ENCODE measurements at regions not wholly inside any gene's neighbourhood (a gene's known extent, or its start where the extent isn't known, plus 50 kb on each side); places are given as distances from the start of the nearest gene placed in this dataset.
"Not testable (repeated sequence)": the region's sequence is repeated elsewhere in the genome, so short reads cannot be mapped to it uniquely, and the experiment has no call there.

- Mint-ChIP-seq H3K27me3 (peaks cover 6 to 8% of the 10 kb centered on the region in 2 donors), H3K27ac (no peak overlapping the region), H3K4me3 (no peak overlapping the region), H3K4me1 (ENCODE audit: low read depth in 2 of 2) (no peaks in the 10 kb centered on the region), H3K36me3 (no peaks in the 10 kb centered on the region), H3K9me3 (no peaks in the 10 kb centered on the region)
- ATAC-seq: no peak
- no peak for DNase-seq (ENCODE audit: low spot score)
These were observed 60.2 kb downstream of the GLUL start for GRCh38 chr1:182331387-182331786.

- no peaks in the 10 kb centered on the region for H3K4me1 Mint-ChIP-seq (ENCODE audit: low read depth in 2 of 2)
- H3K27ac Mint-ChIP-seq: no peak overlapping the region
- H3K4me3 Mint-ChIP-seq: no peak overlapping the region
- H3K27me3 Mint-ChIP-seq: peaks cover 3 to 6% of the 10 kb centered on the region in 2 donors
- no peaks in the 10 kb centered on the region for H3K36me3 Mint-ChIP-seq
- no peak for DNase-seq (ENCODE audit: low spot score)
- no peak for ATAC-seq
- no peaks in the 10 kb centered on the region for H3K9me3 Mint-ChIP-seq
These were observed 61.3 kb downstream of the GLUL start for GRCh38 chr1:182330303-182330702.

- Mint-ChIP-seq H3K4me1 (ENCODE audit: low read depth in 2 of 2) (no peaks in the 10 kb centered on the region), H3K27ac (no peak overlapping the region), H3K4me3 (no peak overlapping the region), H3K36me3 (no peaks in the 10 kb centered on the region), H3K9me3 (no peaks in the 10 kb centered on the region), H3K27me3 (peaks cover 0 to under 1% of the 10 kb centered on the region in 2 donors)
- ATAC-seq: no peak
- no peak for DNase-seq (ENCODE audit: low spot score)
These were observed 62.1 kb downstream of the GLUL start for GRCh38 chr1:182329471-182329870.

GRCh38 chr1:182328591-182328990 lies 63.0 kb downstream of the GLUL start:
- H3K27ac Mint-ChIP-seq: no peak overlapping the region
- no peaks in the 10 kb centered on the region for H3K9me3 Mint-ChIP-seq
- no peaks in the 10 kb centered on the region for H3K27me3 Mint-ChIP-seq
- no peaks in the 10 kb centered on the region for H3K4me1 Mint-ChIP-seq (ENCODE audit: low read depth in 2 of 2)
- no peak overlapping the region for H3K4me3 Mint-ChIP-seq
- DNase-seq (ENCODE audit: low spot score) (no peak), ATAC-seq (no peak)
- H3K36me3 Mint-ChIP-seq: no peaks in the 10 kb centered on the region

GRCh38 chr1:182325339-182325738 lies 66.3 kb downstream of the GLUL start:
- no peaks in the 10 kb centered on the region for H3K36me3 Mint-ChIP-seq

GRCh38 chr1:182321532-182321931 lies 70.1 kb downstream of the GLUL start:
- H3K36me3 Mint-ChIP-seq, H3K9me3 Mint-ChIP-seq: not testable (repeated sequence)

More at GRCh38 chr1:182325339-182325738, 66.3 kb downstream of the GLUL start:
- H3K27me3 Mint-ChIP-seq: no peaks in the 10 kb centered on the region
- no peak overlapping the region for H3K27ac Mint-ChIP-seq
- DNase-seq (ENCODE audit: low spot score) (no peak), ATAC-seq (no peak)
- H3K9me3 Mint-ChIP-seq: no peaks in the 10 kb centered on the region
- H3K4me3 Mint-ChIP-seq: no peak overlapping the region
- H3K4me1 Mint-ChIP-seq (ENCODE audit: low read depth in 2 of 2): no peaks in the 10 kb centered on the region

GRCh38 chr1:182317611-182318161 lies 73.9 kb downstream of the GLUL start:
- H3K27me3 Mint-ChIP-seq: peaks cover 3 to 10% of the 10 kb centered on the region in 2 donors
- H3K4me3 Mint-ChIP-seq: no peak overlapping the region
- H3K36me3 Mint-ChIP-seq: no peaks in the 10 kb centered on the region
- no peaks in the 10 kb centered on the region for H3K9me3 Mint-ChIP-seq
- no peak overlapping the region for H3K27ac Mint-ChIP-seq
- ATAC-seq (no peak), DNase-seq (ENCODE audit: low spot score) (no peak)
- H3K4me1 Mint-ChIP-seq (ENCODE audit: low read depth in 2 of 2): no peaks in the 10 kb centered on the region

More at GRCh38 chr1:182321532-182321931, 70.1 kb downstream of the GLUL start:
- not testable (repeated sequence) for H3K4me1 Mint-ChIP-seq (ENCODE audit: low read depth in 2 of 2); ATAC-seq; DNase-seq (ENCODE audit: low spot score); H3K27ac Mint-ChIP-seq; H3K27me3 Mint-ChIP-seq; H3K4me3 Mint-ChIP-seq

- H3K4me3 Mint-ChIP-seq; H3K27ac Mint-ChIP-seq; H3K4me1 Mint-ChIP-seq (ENCODE audit: low read depth in 2 of 2); ATAC-seq; H3K36me3 Mint-ChIP-seq; H3K9me3 Mint-ChIP-seq; DNase-seq (ENCODE audit: low spot score): not testable (repeated sequence)
- H3K27me3 Mint-ChIP-seq: peaks cover 7 to 15% of the 10 kb centered on the region in 2 donors
These were observed 75.1 kb downstream of the GLUL start for GRCh38 chr1:182316454-182316853.

- no peaks in the 10 kb centered on the region for H3K36me3 Mint-ChIP-seq
These were observed 76.4 kb downstream of the GLUL start for GRCh38 chr1:182315167-182315556.

GRCh38 chr1:182309631-182310351 lies 81.8 kb downstream of the GLUL start:
- no peaks in the 10 kb centered on the region for H3K4me1 Mint-ChIP-seq (ENCODE audit: low read depth in 2 of 2)
- peak in 1 of 2 donors; percentile 32 for ATAC-seq
- no peaks in the 10 kb centered on the region for H3K9me3 Mint-ChIP-seq

More at GRCh38 chr1:182315167-182315556, 76.4 kb downstream of the GLUL start:
- Mint-ChIP-seq H3K27me3 (peaks cover 7 to 15% of the 10 kb centered on the region in 2 donors), H3K4me1 (ENCODE audit: low read depth in 2 of 2) (no peaks in the 10 kb centered on the region), H3K9me3 (no peaks in the 10 kb centered on the region), H3K4me3 (no peak overlapping the region), H3K27ac (no peak overlapping the region)
- DNase-seq (ENCODE audit: low spot score) (no peak), ATAC-seq (no peak)

GRCh38 chr1:182308826-182309225 lies 82.8 kb downstream of the GLUL start:
- no peak for DNase-seq (ENCODE audit: low spot score)
- H3K36me3 Mint-ChIP-seq: no peaks in the 10 kb centered on the region
- no peak for ATAC-seq
- no peak overlapping the region for H3K4me3 Mint-ChIP-seq
- H3K27me3 Mint-ChIP-seq: peaks cover 7 to 15% of the 10 kb centered on the region in 2 donors
- H3K4me1 Mint-ChIP-seq (ENCODE audit: low read depth in 2 of 2): no peaks in the 10 kb centered on the region
- no peaks in the 10 kb centered on the region for H3K9me3 Mint-ChIP-seq
- no peak overlapping the region for H3K27ac Mint-ChIP-seq

More at GRCh38 chr1:182309631-182310351, 81.8 kb downstream of the GLUL start:
- Mint-ChIP-seq H3K4me3 (no peak overlapping the region), H3K27ac (no peak overlapping the region), H3K27me3 (peaks cover 7 to 15% of the 10 kb centered on the region in 2 donors), H3K36me3 (no peaks in the 10 kb centered on the region)
- DNase-seq (ENCODE audit: low spot score): no peak

GRCh38 chr1:182307486-182307885 lies 84.1 kb downstream of the GLUL start:
- DNase-seq (ENCODE audit: low spot score); H3K27ac Mint-ChIP-seq; ATAC-seq; H3K4me3 Mint-ChIP-seq; H3K36me3 Mint-ChIP-seq; H3K4me1 Mint-ChIP-seq (ENCODE audit: low read depth in 2 of 2); H3K27me3 Mint-ChIP-seq; H3K9me3 Mint-ChIP-seq: not testable (repeated sequence)

- Mint-ChIP-seq H3K4me1 (ENCODE audit: low read depth in 2 of 2) (peaks cover 0 to 11% of the 10 kb centered on the region in 2 donors), H3K9me3 (no peaks in the 10 kb centered on the region), H3K27me3 (no peaks in the 10 kb centered on the region), H3K4me3 (no peak overlapping the region), H3K36me3 (no peaks in the 10 kb centered on the region), H3K27ac (no peak overlapping the region)
- ATAC-seq (no peak), DNase-seq (ENCODE audit: low spot score) (no peak)
These were observed 85.7 kb downstream of the GLUL start for GRCh38 chr1:182305861-182306260.

- no peak overlapping the region for H3K27ac Mint-ChIP-seq
- H3K9me3 Mint-ChIP-seq: no peaks in the 10 kb centered on the region
- no peak for ATAC-seq
- no peak for DNase-seq (ENCODE audit: low spot score)
- H3K4me1 Mint-ChIP-seq (ENCODE audit: low read depth in 2 of 2): peaks cover 6 to 22% of the 10 kb centered on the region in 2 donors
- peaks cover 0 to under 1% of the 10 kb centered on the region in 2 donors for H3K27me3 Mint-ChIP-seq
- H3K36me3 Mint-ChIP-seq: no peaks in the 10 kb centered on the region
- no peak overlapping the region for H3K4me3 Mint-ChIP-seq
These were observed 87.0 kb downstream of the GLUL start for GRCh38 chr1:182304627-182305026.

All from natural killer cell treated with Interleukin-12 subunit alpha and Interleukin-12 subunit beta and Interleukin-15 and Interleukin-18, amount 100 ng/mL, for 72 hours (primary cell).